GM19468 (cell line): ENCODE measurements at regions not wholly inside any gene's neighbourhood (a gene's known extent, or its start where the extent isn't known, plus 50 kb on each side); places are given as distances from the start of the nearest gene placed in this dataset.

Source experiments
- ATAC-seq: cut with Tn5 transposase; IDR thresholded peaks from one replicate; pipeline ENCODE4 v1.9.1; 2021; ENCODE audit warnings: mild to moderate bottlenecking, moderate library complexity, moderate number of reproducible peaks; ENCODE audit not compliant: unreplicated experiment; ENCODE audit errors: extremely low read depth

- no peak for ATAC-seq
These were observed 279.7 kb downstream of the ARHGAP12 start for GRCh38 chr10:31648966-31649365.

GRCh38 chr10:31647861-31648260, 280.8 kb downstream of the ARHGAP12 start:
- no peak for ATAC-seq

- no peak for ATAC-seq
These were observed 282.1 kb downstream of the ARHGAP12 start for GRCh38 chr10:31646519-31646918.

- ATAC-seq, result no peak
These were observed 282.8 kb downstream of the ARHGAP12 start for GRCh38 chr10:31645786-31646185.

GRCh38 chr10:31644931-31645633, 283.5 kb downstream of the ARHGAP12 start:
- ATAC-seq, result no peak

GRCh38 chr10:31642281-31642680, 286.4 kb downstream of the ARHGAP12 start:
- ATAC-seq, result no peak

- ATAC-seq, result no peak
These were observed 293.1 kb downstream of the ARHGAP12 start for GRCh38 chr10:31635415-31636065.

GRCh38 chr10:31635009-31635408, 293.6 kb downstream of the ARHGAP12 start:
- ATAC-seq, result no peak

- no peak for ATAC-seq
These were observed 297.6 kb downstream of the ARHGAP12 start for GRCh38 chr10:31630861-31631567.

GRCh38 chr10:31625566-31625965, 303.1 kb downstream of the ARHGAP12 start:
- no peak for ATAC-seq

- ATAC-seq, result no peak
These were observed 304.0 kb downstream of the ARHGAP12 start for GRCh38 chr10:31624611-31625010.

- ATAC-seq, result no peak
These were observed 304.7 kb downstream of the ARHGAP12 start for GRCh38 chr10:31623947-31624346.

GRCh38 chr10:31623466-31623865, 304.4 kb downstream of the ZEB1 start:
- no peak for ATAC-seq

- no peak for ATAC-seq
These were observed 304.0 kb downstream of the ZEB1 start for GRCh38 chr10:31622978-31623377.

- no peak for ATAC-seq
These were observed 302.7 kb downstream of the ZEB1 start for GRCh38 chr10:31621733-31622132.

- ATAC-seq, result no peak
These were observed 301.5 kb downstream of the ZEB1 start for GRCh38 chr10:31620226-31621151.

- ATAC-seq, result no peak
These were observed 300.6 kb downstream of the ZEB1 start for GRCh38 chr10:31619531-31620061.

GRCh38 chr10:31618541-31619291, 299.7 kb downstream of the ZEB1 start:
- no peak for ATAC-seq

GRCh38 chr10:31617757-31618156, 298.7 kb downstream of the ZEB1 start:
- no peak for ATAC-seq
